ENCODE measurements at regions not wholly inside any gene's neighbourhood (a gene's known extent, or its start where the extent isn't known, plus 50 kb on each side); places are given as distances from the start of the nearest gene placed in this dataset.

- no peak overlapping the region for H3K27ac ChIP-seq (ENCODE audit: low read depth, low read length, severe bottlenecking)
- no peak overlapping the region for H3K4me3 ChIP-seq (ENCODE audit: extremely low read depth, insufficient read depth, low read length, poor library complexity, severe bottlenecking)
- WGBS, 2 experiments (ENCODE audit: insufficient coverage in 2 of 2) = 100% methylated on average over 1 of the region's 1 CpG
- H3K36me3 ChIP-seq (ENCODE audit: control insufficient read depth, insufficient read depth, low read length) = no peaks in the 10 kb centered on the region
- peaks cover 13% of the 10 kb centered on the region for H3K4me1 ChIP-seq (ENCODE audit: control insufficient read depth, insufficient read depth, low read length, poor library complexity, severe bottlenecking)
- no peaks in the 10 kb centered on the region for H3K9me3 ChIP-seq (ENCODE audit: control insufficient read depth, low read length)
Observed at GRCh38 chr4:31100536-31100935, 380.4 kb downstream of the PCDH7 start.

- H3K4me1 ChIP-seq (ENCODE audit: control insufficient read depth, insufficient read depth, low read length, poor library complexity, severe bottlenecking) = peaks cover 26% of the 10 kb centered on the region
- no peak overlapping the region for H3K27ac ChIP-seq (ENCODE audit: low read depth, low read length, severe bottlenecking)
- H3K9me3 ChIP-seq (ENCODE audit: control insufficient read depth, low read length) = no peaks in the 10 kb centered on the region
- H3K36me3 ChIP-seq (ENCODE audit: control insufficient read depth, insufficient read depth, low read length) = no peaks in the 10 kb centered on the region
- WGBS, 2 experiments (ENCODE audit: insufficient coverage in 2 of 2) = no CpG with 5 or more reads among the region's 1 CpG
- H3K4me3 ChIP-seq (ENCODE audit: extremely low read depth, insufficient read depth, low read length, poor library complexity, severe bottlenecking) = no peak overlapping the region
Observed at GRCh38 chr4:31104043-31104442, 383.9 kb downstream of the PCDH7 start.

- no peak overlapping the region for H3K27ac ChIP-seq (ENCODE audit: low read depth, low read length, severe bottlenecking)
- peaks cover 26% of the 10 kb centered on the region for H3K4me1 ChIP-seq (ENCODE audit: control insufficient read depth, insufficient read depth, low read length, poor library complexity, severe bottlenecking)
- H3K36me3 ChIP-seq (ENCODE audit: control insufficient read depth, insufficient read depth, low read length) = no peaks in the 10 kb centered on the region
- H3K9me3 ChIP-seq (ENCODE audit: control insufficient read depth, low read length) = no peaks in the 10 kb centered on the region
- WGBS, 2 experiments (ENCODE audit: insufficient coverage in 2 of 2) = 90 to 100% methylated on average over 1 to 3 of the region's 3 CpGs
- H3K4me3 ChIP-seq (ENCODE audit: extremely low read depth, insufficient read depth, low read length, poor library complexity, severe bottlenecking) = no peak overlapping the region
Observed at GRCh38 chr4:31104577-31104976, 384.4 kb downstream of the PCDH7 start.

DNA sequence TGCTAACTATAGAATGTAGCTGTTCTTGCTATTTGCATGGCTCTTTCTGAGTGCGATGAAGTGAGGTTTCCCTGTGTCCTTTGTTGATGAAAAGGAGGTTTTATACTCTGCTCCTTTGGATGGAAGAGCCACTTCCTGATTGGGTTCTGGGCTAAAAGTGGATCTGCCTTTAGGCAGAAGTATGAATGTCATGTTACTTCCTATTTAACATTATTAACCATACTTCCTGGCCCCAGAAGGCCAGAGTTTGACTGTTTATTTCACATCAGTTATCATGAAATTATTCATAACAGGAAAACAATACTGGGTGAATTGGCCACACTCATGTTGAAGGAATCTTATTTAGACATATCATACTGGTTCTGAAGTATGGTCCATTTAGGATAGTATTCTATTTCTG is 386.2 kb downstream of the PCDH7 start:
- 100% methylated on average over 1 of the region's 1 CpG; no CpG with 5 or more reads in 1 of the 2 experiments for WGBS, 2 experiments (ENCODE audit: insufficient coverage in 2 of 2)
- Histone ChIP-seq H3K36me3 (ENCODE audit: control insufficient read depth, insufficient read depth, low read length) (no peaks in the 10 kb centered on the region), H3K9me3 (ENCODE audit: control insufficient read depth, low read length) (no peaks in the 10 kb centered on the region), H3K4me1 (ENCODE audit: control insufficient read depth, insufficient read depth, low read length, poor library complexity, severe bottlenecking) (peaks cover 26% of the 10 kb centered on the region), H3K27ac (ENCODE audit: low read depth, low read length, severe bottlenecking) (no peak overlapping the region), H3K4me3 (ENCODE audit: extremely low read depth, insufficient read depth, low read length, poor library complexity, severe bottlenecking) (no peak overlapping the region)

GRCh38 chr4:31107362-31107761 is 387.2 kb downstream of the PCDH7 start:
- 86 to 87% methylated on average over 1 to 2 of the region's 2 CpGs for WGBS, 2 experiments (ENCODE audit: insufficient coverage in 2 of 2)
- Histone ChIP-seq H3K27ac (ENCODE audit: low read depth, low read length, severe bottlenecking) (no peak overlapping the region), H3K4me1 (ENCODE audit: control insufficient read depth, insufficient read depth, low read length, poor library complexity, severe bottlenecking) (peaks cover 26% of the 10 kb centered on the region), H3K9me3 (ENCODE audit: control insufficient read depth, low read length) (no peaks in the 10 kb centered on the region), H3K36me3 (ENCODE audit: control insufficient read depth, insufficient read depth, low read length) (no peaks in the 10 kb centered on the region), H3K4me3 (ENCODE audit: extremely low read depth, insufficient read depth, low read length, poor library complexity, severe bottlenecking) (no peak overlapping the region)

GRCh38 chr4:31108762-31109161 is 388.6 kb downstream of the PCDH7 start:
- Histone ChIP-seq H3K9me3 (ENCODE audit: control insufficient read depth, low read length) (no peaks in the 10 kb centered on the region), H3K27ac (ENCODE audit: low read depth, low read length, severe bottlenecking) (no peak overlapping the region), H3K4me3 (ENCODE audit: extremely low read depth, insufficient read depth, low read length, poor library complexity, severe bottlenecking) (no peak overlapping the region), H3K4me1 (ENCODE audit: control insufficient read depth, insufficient read depth, low read length, poor library complexity, severe bottlenecking) (peaks cover 23% of the 10 kb centered on the region), H3K36me3 (ENCODE audit: control insufficient read depth, insufficient read depth, low read length) (no peaks in the 10 kb centered on the region)
- WGBS, 2 experiments (ENCODE audit: insufficient coverage in 2 of 2) = no CpG with 5 or more reads among the region's 1 CpG

DNA sequence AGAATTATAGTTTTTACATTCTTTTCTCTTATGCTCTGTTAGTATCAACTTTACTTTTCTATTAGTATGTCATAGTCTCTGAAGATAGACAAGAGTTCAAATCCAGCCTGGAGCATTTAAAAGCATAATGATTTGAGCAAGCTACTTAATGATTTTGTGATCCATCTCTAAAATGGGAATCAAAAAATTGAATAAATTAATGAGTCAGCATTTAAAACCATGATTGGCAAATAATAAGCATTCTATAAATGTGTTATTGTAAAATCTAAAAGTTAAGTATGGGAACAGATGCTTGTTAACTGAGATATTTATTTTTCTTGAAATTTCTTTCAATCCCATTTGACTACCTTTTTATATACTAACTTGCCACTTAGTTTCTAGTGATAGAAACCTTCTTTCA is 391.6 kb downstream of the PCDH7 start:
- H3K4me1 ChIP-seq (ENCODE audit: control insufficient read depth, insufficient read depth, low read length, poor library complexity, severe bottlenecking) = peaks cover 9% of the 10 kb centered on the region
- H3K4me3 ChIP-seq (ENCODE audit: extremely low read depth, insufficient read depth, low read length, poor library complexity, severe bottlenecking) = no peak overlapping the region
- no peak overlapping the region for H3K27ac ChIP-seq (ENCODE audit: low read depth, low read length, severe bottlenecking)
- H3K36me3 ChIP-seq (ENCODE audit: control insufficient read depth, insufficient read depth, low read length) = no peaks in the 10 kb centered on the region
- H3K9me3 ChIP-seq (ENCODE audit: control insufficient read depth, low read length) = no peaks in the 10 kb centered on the region

DNA sequence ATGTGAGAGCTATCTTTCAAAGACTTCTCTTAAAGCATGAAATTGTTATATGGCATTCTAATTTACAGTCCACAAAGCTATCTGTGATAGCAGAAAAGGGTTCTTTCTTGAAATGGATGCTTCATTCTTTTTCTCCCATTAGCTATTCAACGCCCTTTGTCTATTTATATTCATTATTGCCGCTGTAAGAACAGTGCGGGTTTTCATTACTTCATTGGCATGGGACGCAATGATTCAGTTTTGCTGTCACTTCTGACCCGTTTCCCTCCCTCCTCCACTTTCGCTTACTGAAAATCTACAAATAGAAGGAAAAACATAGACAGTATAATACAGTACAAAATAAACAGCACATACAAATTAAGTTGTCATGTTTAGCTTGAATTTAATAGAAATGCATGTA is 394.6 kb downstream of the PCDH7 start:
- no peaks in the 10 kb centered on the region for H3K9me3 ChIP-seq (ENCODE audit: control insufficient read depth, low read length)
- 83 to 100% methylated on average over 3 to 5 of the region's 6 CpGs for WGBS, 2 experiments (ENCODE audit: insufficient coverage in 2 of 2)
- no peaks in the 10 kb centered on the region for H3K36me3 ChIP-seq (ENCODE audit: control insufficient read depth, insufficient read depth, low read length)
- no peak overlapping the region for H3K4me3 ChIP-seq (ENCODE audit: extremely low read depth, insufficient read depth, low read length, poor library complexity, severe bottlenecking)
- no peak overlapping the region for H3K27ac ChIP-seq (ENCODE audit: low read depth, low read length, severe bottlenecking)
- no peaks in the 10 kb centered on the region for H3K4me1 ChIP-seq (ENCODE audit: control insufficient read depth, insufficient read depth, low read length, poor library complexity, severe bottlenecking)

- WGBS, 2 experiments (ENCODE audit: insufficient coverage in 2 of 2) = 100% methylated on average over 3 of the region's 7 CpGs
- no peaks in the 10 kb centered on the region for H3K9me3 ChIP-seq (ENCODE audit: control insufficient read depth, low read length)
Observed at GRCh38 chr4:31124008-31124585, 403.9 kb downstream of the PCDH7 start.

GRCh38 chr4:31125061-31125460 is 404.9 kb downstream of the PCDH7 start:
- Histone ChIP-seq H3K9me3 (ENCODE audit: control insufficient read depth, low read length) (no peaks in the 10 kb centered on the region), H3K36me3 (ENCODE audit: control insufficient read depth, insufficient read depth, low read length) (no peaks in the 10 kb centered on the region), H3K4me1 (ENCODE audit: control insufficient read depth, insufficient read depth, low read length, poor library complexity, severe bottlenecking) (no peaks in the 10 kb centered on the region), H3K4me3 (ENCODE audit: extremely low read depth, insufficient read depth, low read length, poor library complexity, severe bottlenecking) (no peak overlapping the region), H3K27ac (ENCODE audit: low read depth, low read length, severe bottlenecking) (no peak overlapping the region)
- WGBS, 2 experiments (ENCODE audit: insufficient coverage in 2 of 2) = 100% methylated on average over 1 of the region's 1 CpG

More at GRCh38 chr4:31124008-31124585, 403.9 kb downstream of the PCDH7 start:
- Histone ChIP-seq H3K36me3 (ENCODE audit: control insufficient read depth, insufficient read depth, low read length) (no peaks in the 10 kb centered on the region), H3K4me1 (ENCODE audit: control insufficient read depth, insufficient read depth, low read length, poor library complexity, severe bottlenecking) (no peaks in the 10 kb centered on the region), H3K4me3 (ENCODE audit: extremely low read depth, insufficient read depth, low read length, poor library complexity, severe bottlenecking) (no peak overlapping the region), H3K27ac (ENCODE audit: low read depth, low read length, severe bottlenecking) (no peak overlapping the region)

- H3K4me1 ChIP-seq (ENCODE audit: control insufficient read depth, insufficient read depth, low read length, poor library complexity, severe bottlenecking) = no peaks in the 10 kb centered on the region
- H3K9me3 ChIP-seq (ENCODE audit: control insufficient read depth, low read length) = no peaks in the 10 kb centered on the region
- 100% methylated on average over 1 to 2 of the region's 2 CpGs for WGBS, 2 experiments (ENCODE audit: insufficient coverage in 2 of 2)
- H3K4me3 ChIP-seq (ENCODE audit: extremely low read depth, insufficient read depth, low read length, poor library complexity, severe bottlenecking) = no peak overlapping the region
- H3K27ac ChIP-seq (ENCODE audit: low read depth, low read length, severe bottlenecking) = no peak overlapping the region
- H3K36me3 ChIP-seq (ENCODE audit: control insufficient read depth, insufficient read depth, low read length) = no peaks in the 10 kb centered on the region
Observed at GRCh38 chr4:31125496-31125895, 405.3 kb downstream of the PCDH7 start.

All from mesodermal cell (in vitro differentiated cells).